ENCODE measurements at regions not wholly inside any gene's neighbourhood (a gene's known extent, or its start where the extent isn't known, plus 50 kb on each side); places are given as distances from the start of the nearest gene placed in this dataset.

DNA sequence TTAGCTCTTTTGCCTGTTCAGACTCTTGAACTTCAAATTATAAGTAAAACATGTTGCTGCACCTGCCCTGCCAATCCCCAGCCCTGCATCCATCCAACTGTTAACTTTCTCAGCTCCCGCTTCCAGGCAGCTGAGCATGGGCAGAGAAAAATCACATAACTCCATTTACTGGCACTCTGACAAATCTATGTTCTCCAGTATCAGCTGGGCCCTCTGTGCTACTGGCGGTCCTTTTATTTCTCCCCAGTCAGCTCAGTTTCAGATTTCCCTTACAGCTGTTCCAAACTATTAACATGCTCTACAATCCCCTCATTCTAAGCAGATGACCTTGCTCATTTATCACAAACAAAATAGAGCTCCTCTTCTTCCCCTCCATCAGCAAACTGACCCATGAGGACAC is 240.4 kb upstream of the TET2 start:
- peaks cover under 1% of the 10 kb centered on the region for H3K27me3 Mint-ChIP-seq (ENCODE audit: insufficient read depth)
- H3K36me3 Mint-ChIP-seq (ENCODE audit: low read depth), result no peaks in the 10 kb centered on the region
- H3K9me3 Mint-ChIP-seq, result peaks cover 8% of the 10 kb centered on the region
- H3K4me3 Mint-ChIP-seq, result no peak overlapping the region
- no peak for DNase-seq
- TF ChIP-seq, protein P1, sequence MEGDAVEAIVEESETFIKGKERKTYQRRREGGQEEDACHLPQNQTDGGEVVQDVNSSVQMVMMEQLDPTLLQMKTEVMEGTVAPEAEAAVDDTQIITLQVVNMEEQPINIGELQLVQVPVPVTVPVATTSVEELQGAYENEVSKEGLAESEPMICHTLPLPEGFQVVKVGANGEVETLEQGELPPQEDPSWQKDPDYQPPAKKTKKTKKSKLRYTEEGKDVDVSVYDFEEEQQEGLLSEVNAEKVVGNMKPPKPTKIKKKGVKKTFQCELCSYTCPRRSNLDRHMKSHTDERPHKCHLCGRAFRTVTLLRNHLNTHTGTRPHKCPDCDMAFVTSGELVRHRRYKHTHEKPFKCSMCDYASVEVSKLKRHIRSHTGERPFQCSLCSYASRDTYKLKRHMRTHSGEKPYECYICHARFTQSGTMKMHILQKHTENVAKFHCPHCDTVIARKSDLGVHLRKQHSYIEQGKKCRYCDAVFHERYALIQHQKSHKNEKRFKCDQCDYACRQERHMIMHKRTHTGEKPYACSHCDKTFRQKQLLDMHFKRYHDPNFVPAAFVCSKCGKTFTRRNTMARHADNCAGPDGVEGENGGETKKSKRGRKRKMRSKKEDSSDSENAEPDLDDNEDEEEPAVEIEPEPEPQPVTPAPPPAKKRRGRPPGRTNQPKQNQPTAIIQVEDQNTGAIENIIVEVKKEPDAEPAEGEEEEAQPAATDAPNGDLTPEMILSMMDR (IDR thresholded peaks at IDR 0.05), result no peak
- H3K27ac Mint-ChIP-seq, result no peak overlapping the region
- no peaks in the 10 kb centered on the region for H3K4me1 Mint-ChIP-seq (ENCODE audit: low read depth)

DNA sequence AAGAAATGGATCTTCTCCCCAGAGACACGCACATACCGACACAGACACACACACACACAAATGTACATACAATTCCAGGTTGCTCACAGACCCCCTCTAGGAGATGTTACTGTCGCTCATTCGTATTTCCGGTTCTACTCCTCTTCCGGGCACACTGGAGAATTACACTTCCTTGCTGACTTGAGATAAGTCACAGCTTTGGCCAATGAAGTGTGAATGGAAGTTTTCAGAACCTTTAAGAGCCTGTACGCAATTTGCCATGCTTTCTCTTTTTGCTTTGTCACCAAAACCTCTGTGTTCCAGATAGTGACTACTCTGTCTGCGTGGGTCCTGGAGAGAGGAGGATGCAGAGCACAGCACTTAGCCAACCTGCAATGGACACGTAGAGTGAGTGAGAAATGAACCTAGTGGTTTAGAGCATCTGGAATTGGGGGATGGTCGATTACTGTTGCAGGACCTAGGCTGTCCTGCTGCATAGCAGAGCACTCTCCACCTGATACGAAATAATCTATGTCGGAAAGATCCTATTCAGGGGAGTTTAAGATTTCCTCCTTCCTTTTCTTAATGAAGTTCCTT is 239.5 kb upstream of the TET2 start:
- Mint-ChIP-seq H3K4me1 (ENCODE audit: low read depth) (no peaks in the 10 kb centered on the region), H3K27ac (no peak overlapping the region), H3K9me3 (peaks cover 10% of the 10 kb centered on the region), H3K27me3 (ENCODE audit: insufficient read depth) (peaks cover 2% of the 10 kb centered on the region), H3K36me3 (ENCODE audit: low read depth) (no peaks in the 10 kb centered on the region), H3K4me3 (no peak overlapping the region)
- TF ChIP-seq, protein P1 (IDR thresholded peaks at IDR 0.05), result no peak
- DNase-seq, result no peak

DNA sequence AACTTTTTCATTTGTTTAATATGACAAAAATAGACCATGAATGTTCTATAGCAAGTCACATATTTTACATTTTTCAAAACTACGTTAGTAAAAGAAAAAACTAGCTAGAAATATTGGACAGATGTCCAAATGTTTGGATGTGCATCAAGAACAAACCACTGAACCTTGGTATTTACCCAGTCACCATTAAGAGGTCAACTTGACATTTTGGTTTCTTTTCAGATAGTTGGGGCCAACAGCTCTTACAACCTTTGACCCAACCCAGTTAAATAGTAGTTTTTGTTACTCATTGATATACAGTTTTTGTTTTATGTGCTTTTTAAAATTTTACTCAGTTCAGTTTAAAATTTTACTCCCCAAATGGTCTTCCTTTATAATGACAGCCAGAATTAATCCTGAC is 238.7 kb upstream of the TET2 start:
- Mint-ChIP-seq H3K4me3 (no peak overlapping the region), H3K27ac (no peak overlapping the region), H3K36me3 (ENCODE audit: low read depth) (no peaks in the 10 kb centered on the region), H3K9me3 (peaks cover 18% of the 10 kb centered on the region), H3K4me1 (ENCODE audit: low read depth) (no peaks in the 10 kb centered on the region), H3K27me3 (ENCODE audit: insufficient read depth) (peaks cover 2% of the 10 kb centered on the region)
- TF ChIP-seq, protein P1 (IDR thresholded peaks at IDR 0.05), result no peak
- no peak for DNase-seq

DNA sequence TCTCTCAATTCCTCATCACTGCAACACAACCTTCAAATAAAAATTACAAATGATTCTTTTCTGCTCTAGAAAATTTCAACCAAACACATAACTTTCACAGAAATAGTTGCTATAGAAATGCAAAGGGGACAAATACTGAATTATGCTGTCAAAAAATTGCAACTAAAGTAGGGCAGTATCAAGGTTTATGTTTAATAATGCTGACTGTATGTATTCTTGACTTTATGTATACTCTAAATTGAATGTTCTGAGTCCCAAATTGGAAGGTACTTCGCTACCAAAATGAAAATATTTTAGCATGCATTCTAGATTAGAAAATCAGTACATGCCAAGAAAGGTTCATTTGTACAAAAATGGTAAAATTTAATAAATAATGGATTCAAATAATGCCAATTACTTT is 237.3 kb upstream of the TET2 start:
- Mint-ChIP-seq H3K27ac (no peak overlapping the region), H3K4me3 (no peak overlapping the region), H3K36me3 (ENCODE audit: low read depth) (no peaks in the 10 kb centered on the region), H3K4me1 (ENCODE audit: low read depth) (no peaks in the 10 kb centered on the region), H3K9me3 (peaks cover 20% of the 10 kb centered on the region), H3K27me3 (ENCODE audit: insufficient read depth) (peaks cover 2% of the 10 kb centered on the region)
- TF ChIP-seq, protein P1 (IDR thresholded peaks at IDR 0.05), result no peak
- no peak for DNase-seq

DNA sequence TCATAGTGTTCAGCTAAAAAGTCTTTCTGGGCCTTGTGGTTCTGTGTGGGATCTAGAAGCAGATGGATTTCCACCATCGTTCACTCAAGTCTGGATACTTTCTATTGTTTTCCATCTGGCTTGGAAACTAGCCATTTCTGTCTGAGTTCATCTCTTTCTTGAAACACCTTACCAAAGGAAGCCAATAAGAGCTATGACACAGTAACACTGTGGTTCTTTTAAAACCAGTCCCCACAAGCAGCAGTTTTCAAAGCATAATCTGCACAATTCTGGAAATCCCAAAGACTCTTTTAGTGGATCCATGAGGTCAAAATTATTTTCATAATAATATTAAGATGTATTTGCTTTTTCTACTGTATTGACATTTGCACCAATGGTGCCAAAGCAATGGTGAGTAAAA is 234.2 kb upstream of the TET2 start:
- no peak overlapping the region for H3K4me3 Mint-ChIP-seq
- H3K36me3 Mint-ChIP-seq (ENCODE audit: low read depth), result no peaks in the 10 kb centered on the region
- DNase-seq, result no peak
- H3K27ac Mint-ChIP-seq, result no peak overlapping the region
- no peaks in the 10 kb centered on the region for H3K4me1 Mint-ChIP-seq (ENCODE audit: low read depth)
- peaks cover 14% of the 10 kb centered on the region for H3K9me3 Mint-ChIP-seq
- TF ChIP-seq, protein P1 (IDR thresholded peaks at IDR 0.05), result no peak
- H3K27me3 Mint-ChIP-seq (ENCODE audit: insufficient read depth), result peaks cover 2% of the 10 kb centered on the region

DNA sequence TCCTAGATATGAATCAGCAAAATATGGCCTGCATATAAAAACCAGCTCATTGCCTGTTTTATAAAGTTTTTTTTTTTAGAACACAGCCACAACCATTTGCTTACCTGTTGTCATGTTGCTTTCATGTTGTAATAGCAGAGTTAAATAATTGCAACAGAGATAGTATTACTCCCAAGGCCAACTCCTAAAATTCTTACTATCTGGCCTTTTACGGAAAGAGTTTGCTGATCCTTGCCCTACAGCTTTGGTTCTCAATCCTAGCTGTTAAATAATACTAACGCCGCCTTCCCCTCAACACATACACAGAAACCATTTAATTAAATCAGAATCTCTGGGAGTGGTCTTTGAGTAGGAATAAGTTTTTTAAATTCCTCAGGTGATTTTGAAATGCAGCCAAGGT is 231.3 kb upstream of the TET2 start:
- peaks cover 14% of the 10 kb centered on the region for H3K9me3 Mint-ChIP-seq
- DNase-seq, result no peak
- no peak overlapping the region for H3K27ac Mint-ChIP-seq
- H3K36me3 Mint-ChIP-seq (ENCODE audit: low read depth), result no peaks in the 10 kb centered on the region
- H3K27me3 Mint-ChIP-seq (ENCODE audit: insufficient read depth), result peaks cover 2% of the 10 kb centered on the region; the same call in 1 of the 2 replicates
- TF ChIP-seq, protein P1 (IDR thresholded peaks at IDR 0.05), result no peak
- H3K4me1 Mint-ChIP-seq (ENCODE audit: low read depth), result no peaks in the 10 kb centered on the region
- H3K4me3 Mint-ChIP-seq, result no peak overlapping the region
